Astrocyte (in vitro differentiated cells and primary cell): ENCODE measurements at regions not wholly inside any gene's neighbourhood (a gene's known extent, or its start where the extent isn't known, plus 50 kb on each side); places are given as distances from the start of the nearest gene placed in this dataset.

Experiments used
- DNase-seq: peaks from one replicate; pipeline ENCODE4 v3.0.0-alpha.2; 2010; ENCODE audit warnings: low read depth
- FAIRE-seq: peaks from 2 replicates; lab custom pipeline; 2011; peaks lifted over from hg19 to GRCh38; lab: Jason Lieb, UNC
- H2AFZ ChIP-seq: 2 replicates; pipeline ENCODE4 v1.6.0; 2012; ENCODE audit warnings: low read depth, low read length, inconsistent platforms
- H3K27ac ChIP-seq: 2 replicates; pipeline ENCODE4 v1.5.1; 2011; ENCODE audit warnings: low read depth, low read length, inconsistent platforms
- H3K27me3 ChIP-seq: 2 replicates; pipeline ENCODE4 v1.6.0; 2011; ENCODE audit warnings: low read length, inconsistent platforms; ENCODE audit not compliant: insufficient read depth
- H3K36me3 ChIP-seq: 2 replicates; pipeline ENCODE4 v1.5.1; 2011; ENCODE audit warnings: low read length, inconsistent platforms; ENCODE audit not compliant: insufficient read depth
- H3K4me1 ChIP-seq: 2 replicates; pipeline ENCODE4 v1.5.1; 2011; ENCODE audit warnings: low read length, inconsistent platforms; ENCODE audit not compliant: insufficient read depth
- H3K4me2 ChIP-seq: 2 replicates; pipeline ENCODE4 v1.6.0; 2012; ENCODE audit warnings: low read length, inconsistent platforms
- H3K4me3 ChIP-seq: 2 replicates; pipeline ENCODE4 v1.5.1; 2011; ENCODE audit warnings: low read depth, mild to moderate bottlenecking, low read length, inconsistent platforms; ENCODE audit not compliant: insufficient read depth
- H3K79me2 ChIP-seq: 2 replicates; pipeline ENCODE4 v1.6.0; 2012; ENCODE audit warnings: mild to moderate bottlenecking, low read length, inconsistent platforms; ENCODE audit not compliant: insufficient read depth
- H3K9ac ChIP-seq: 2 replicates; pipeline ENCODE4 v1.6.0; 2012; ENCODE audit warnings: mild to moderate bottlenecking, low read length, inconsistent platforms
- H3K9me3 ChIP-seq: 2 replicates; pipeline ENCODE4 v1.5.1; 2012; ENCODE audit warnings: low read depth, mild to moderate bottlenecking, low read length, inconsistent platforms; ENCODE audit not compliant: insufficient read depth
- H4K20me1 ChIP-seq: 2 replicates; pipeline ENCODE4 v1.6.0; 2012; ENCODE audit warnings: low read length, inconsistent platforms; ENCODE audit not compliant: insufficient read depth
- H3K27ac Mint-ChIP-seq: one replicate; pipeline ENCODE4 v1.8.0; 2021; ENCODE audit warnings: mild to moderate bottlenecking, mixed read lengths; ENCODE audit not compliant: unreplicated experiment
- H3K27me3 Mint-ChIP-seq: one replicate; pipeline ENCODE4 v1.8.0; 2021; ENCODE audit warnings: low read depth, mixed read lengths; ENCODE audit not compliant: unreplicated experiment
- H3K36me3 Mint-ChIP-seq: one replicate; pipeline ENCODE4 v1.8.0; 2021; ENCODE audit warnings: low read depth, mixed read lengths; ENCODE audit not compliant: unreplicated experiment
- H3K4me1 Mint-ChIP-seq: one replicate; pipeline ENCODE4 v1.8.0; 2021; ENCODE audit warnings: low read depth, mixed read lengths; ENCODE audit not compliant: unreplicated experiment
- H3K4me3 Mint-ChIP-seq: one replicate; pipeline ENCODE4 v1.8.0; 2021; ENCODE audit warnings: mild to moderate bottlenecking, moderate library complexity, mixed read lengths; ENCODE audit not compliant: unreplicated experiment
- H3K9me3 Mint-ChIP-seq: one replicate; pipeline ENCODE4 v1.8.0; 2021; ENCODE audit warnings: mild to moderate bottlenecking, mixed read lengths; ENCODE audit not compliant: unreplicated experiment
- EZH2 ChIP-seq: IDR thresholded peaks from 2 replicates; pipeline ENCODE4 v1.6.1; 2012; ENCODE audit warnings: mild to moderate bottlenecking, low read length, inconsistent platforms; ENCODE audit not compliant: insufficient read depth
- TF ChIP-seq, protein P1 (sequence below): IDR thresholded peaks from 2 replicates; pipeline ENCODE4 v1.5.1; 2011; ENCODE audit warnings: low read depth, mild to moderate bottlenecking, inconsistent platforms, low read length, moderate library complexity; ENCODE audit not compliant: insufficient read depth

DNA sequence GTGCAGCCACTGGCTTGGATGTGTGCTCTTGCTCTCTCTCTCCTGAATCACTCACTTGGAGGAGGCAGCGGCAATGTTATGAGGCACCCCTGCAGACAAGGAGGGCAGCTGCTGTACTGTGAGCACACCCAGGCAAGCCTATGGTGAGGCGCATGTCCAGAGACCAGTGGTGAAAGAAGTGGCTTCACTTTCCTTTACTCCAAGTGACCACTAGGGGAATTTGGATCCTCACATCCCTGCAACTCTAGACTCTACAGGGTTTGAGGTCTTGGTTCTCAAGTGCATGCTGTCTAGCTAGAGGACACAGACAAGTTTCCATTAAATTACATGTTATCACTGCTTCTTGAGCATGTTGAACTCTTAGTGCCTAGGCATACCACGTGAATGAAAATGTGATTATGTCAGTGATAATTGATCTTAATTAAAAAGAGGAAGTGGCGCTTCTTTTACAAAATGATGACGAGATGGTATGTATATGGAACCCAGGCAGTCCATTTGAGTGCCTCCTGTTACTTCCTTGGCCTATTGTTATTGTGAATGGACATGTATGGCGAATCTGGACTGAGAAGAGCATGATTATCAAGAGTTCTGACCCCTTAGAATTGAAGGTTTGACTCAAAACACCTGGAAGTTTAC, 181.0 kb upstream of the CDH2 start:
- H3K9me3 ChIP-seq: no peaks in the 10 kb centered on the region
- no peak overlapping the region for H3K27ac ChIP-seq
- no peaks in the 10 kb centered on the region for H4K20me1 ChIP-seq
- H3K4me2 ChIP-seq: no peak overlapping the region
- H3K79me2 ChIP-seq: no peaks in the 10 kb centered on the region
- FAIRE-seq: no peak
- DNase-seq: no peak
- Mint-ChIP-seq H3K9me3 (peaks cover 3% of the 10 kb centered on the region), H3K4me3 (no peak overlapping the region), H3K4me1 (no peaks in the 10 kb centered on the region), H3K27ac (no peak overlapping the region), H3K36me3 (no peaks in the 10 kb centered on the region), H3K27me3 (no peaks in the 10 kb centered on the region)
- H3K4me1 ChIP-seq: no peaks in the 10 kb centered on the region
- TF ChIP-seq EZH2: no peak
- TF ChIP-seq, protein P1, sequence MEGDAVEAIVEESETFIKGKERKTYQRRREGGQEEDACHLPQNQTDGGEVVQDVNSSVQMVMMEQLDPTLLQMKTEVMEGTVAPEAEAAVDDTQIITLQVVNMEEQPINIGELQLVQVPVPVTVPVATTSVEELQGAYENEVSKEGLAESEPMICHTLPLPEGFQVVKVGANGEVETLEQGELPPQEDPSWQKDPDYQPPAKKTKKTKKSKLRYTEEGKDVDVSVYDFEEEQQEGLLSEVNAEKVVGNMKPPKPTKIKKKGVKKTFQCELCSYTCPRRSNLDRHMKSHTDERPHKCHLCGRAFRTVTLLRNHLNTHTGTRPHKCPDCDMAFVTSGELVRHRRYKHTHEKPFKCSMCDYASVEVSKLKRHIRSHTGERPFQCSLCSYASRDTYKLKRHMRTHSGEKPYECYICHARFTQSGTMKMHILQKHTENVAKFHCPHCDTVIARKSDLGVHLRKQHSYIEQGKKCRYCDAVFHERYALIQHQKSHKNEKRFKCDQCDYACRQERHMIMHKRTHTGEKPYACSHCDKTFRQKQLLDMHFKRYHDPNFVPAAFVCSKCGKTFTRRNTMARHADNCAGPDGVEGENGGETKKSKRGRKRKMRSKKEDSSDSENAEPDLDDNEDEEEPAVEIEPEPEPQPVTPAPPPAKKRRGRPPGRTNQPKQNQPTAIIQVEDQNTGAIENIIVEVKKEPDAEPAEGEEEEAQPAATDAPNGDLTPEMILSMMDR: no peak
- no peak overlapping the region for H3K9ac ChIP-seq
- no peak overlapping the region for H3K4me3 ChIP-seq
- H3K36me3 ChIP-seq: no peaks in the 10 kb centered on the region
- no peak overlapping the region for H2AFZ ChIP-seq
- H3K27me3 ChIP-seq: no peaks in the 10 kb centered on the region

DNA sequence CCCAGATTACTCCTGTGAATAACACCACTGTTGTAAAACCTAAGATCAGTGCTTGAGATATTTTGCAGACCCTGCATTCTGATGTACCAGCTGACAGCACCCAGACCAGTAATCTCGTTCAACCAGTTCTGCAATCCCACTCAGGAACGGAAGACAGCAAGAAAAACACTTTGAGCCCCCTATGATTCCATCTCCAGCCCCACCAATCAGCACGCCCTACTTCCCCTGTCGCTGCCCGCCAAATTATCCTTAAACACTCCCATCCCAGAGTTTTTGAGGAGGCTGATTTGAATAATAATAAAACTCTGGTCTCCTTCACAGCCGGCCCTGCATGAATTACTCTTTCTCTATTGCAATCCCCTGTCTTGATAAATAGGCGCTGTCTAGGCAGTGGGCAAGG, 173.9 kb upstream of the CDH2 start:
- H3K9me3 ChIP-seq: no peaks in the 10 kb centered on the region
- TF ChIP-seq EZH2: no peak
- TF ChIP-seq, protein P1: no peak
- H4K20me1 ChIP-seq: no peaks in the 10 kb centered on the region
- Mint-ChIP-seq H3K27ac (no peak overlapping the region), H3K4me3 (no peak overlapping the region), H3K27me3 (no peaks in the 10 kb centered on the region), H3K4me1 (no peaks in the 10 kb centered on the region), H3K9me3 (no peaks in the 10 kb centered on the region), H3K36me3 (no peaks in the 10 kb centered on the region)
- no peak overlapping the region for H3K4me3 ChIP-seq
- H3K9ac ChIP-seq: no peak overlapping the region
- H3K27me3 ChIP-seq: no peaks in the 10 kb centered on the region
- DNase-seq (no peak), FAIRE-seq (no peak)
- no peak overlapping the region for H2AFZ ChIP-seq
- no peak overlapping the region for H3K27ac ChIP-seq
- no peaks in the 10 kb centered on the region for H3K36me3 ChIP-seq
- H3K4me1 ChIP-seq: no peaks in the 10 kb centered on the region
- H3K79me2 ChIP-seq: no peaks in the 10 kb centered on the region
- no peak overlapping the region for H3K4me2 ChIP-seq

DNA sequence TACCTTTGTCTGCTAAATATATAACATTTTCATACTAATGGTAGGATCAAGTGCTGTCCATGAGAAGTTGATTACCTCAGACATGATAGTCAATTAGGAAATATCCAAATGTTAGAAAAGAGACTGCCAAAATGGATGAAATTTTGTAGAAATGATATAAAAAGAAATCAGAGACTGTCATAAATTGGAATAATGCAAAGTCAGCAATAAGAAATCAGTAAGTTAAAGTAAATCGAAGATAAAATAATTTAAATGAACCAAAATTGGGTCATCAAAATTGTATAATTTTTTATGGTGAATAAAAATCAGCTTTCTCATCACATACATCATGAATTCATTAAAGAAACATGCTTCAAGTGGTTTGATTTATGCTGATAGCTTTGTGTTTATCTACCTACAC, 165.3 kb upstream of the CDH2 start:
- DNase-seq: no peak
- H3K27me3 ChIP-seq: no peaks in the 10 kb centered on the region
- H3K4me2 ChIP-seq: no peak overlapping the region
- H3K4me1 Mint-ChIP-seq: no peaks in the 10 kb centered on the region
- FAIRE-seq: no peak
- no peak overlapping the region for H3K27ac ChIP-seq
- no peaks in the 10 kb centered on the region for H3K36me3 Mint-ChIP-seq
- no peak overlapping the region for H3K27ac Mint-ChIP-seq
- no peaks in the 10 kb centered on the region for H4K20me1 ChIP-seq
- no peaks in the 10 kb centered on the region for H3K79me2 ChIP-seq
- TF ChIP-seq, protein P1: no peak
- TF ChIP-seq EZH2: no peak
- no peak overlapping the region for H2AFZ ChIP-seq
- no peaks in the 10 kb centered on the region for H3K36me3 ChIP-seq
- H3K9me3 Mint-ChIP-seq: no peaks in the 10 kb centered on the region
- H3K4me1 ChIP-seq: no peaks in the 10 kb centered on the region
- H3K9ac ChIP-seq: no peak overlapping the region
- no peak overlapping the region for H3K4me3 Mint-ChIP-seq
- H3K27me3 Mint-ChIP-seq: no peaks in the 10 kb centered on the region
- H3K9me3 ChIP-seq: no peaks in the 10 kb centered on the region
- H3K4me3 ChIP-seq: no peak overlapping the region
